ENCODE measurements at regions not wholly inside any gene's neighbourhood (a gene's known extent, or its start where the extent isn't known, plus 50 kb on each side); places are given as distances from the start of the nearest gene placed in this dataset.

DNA sequence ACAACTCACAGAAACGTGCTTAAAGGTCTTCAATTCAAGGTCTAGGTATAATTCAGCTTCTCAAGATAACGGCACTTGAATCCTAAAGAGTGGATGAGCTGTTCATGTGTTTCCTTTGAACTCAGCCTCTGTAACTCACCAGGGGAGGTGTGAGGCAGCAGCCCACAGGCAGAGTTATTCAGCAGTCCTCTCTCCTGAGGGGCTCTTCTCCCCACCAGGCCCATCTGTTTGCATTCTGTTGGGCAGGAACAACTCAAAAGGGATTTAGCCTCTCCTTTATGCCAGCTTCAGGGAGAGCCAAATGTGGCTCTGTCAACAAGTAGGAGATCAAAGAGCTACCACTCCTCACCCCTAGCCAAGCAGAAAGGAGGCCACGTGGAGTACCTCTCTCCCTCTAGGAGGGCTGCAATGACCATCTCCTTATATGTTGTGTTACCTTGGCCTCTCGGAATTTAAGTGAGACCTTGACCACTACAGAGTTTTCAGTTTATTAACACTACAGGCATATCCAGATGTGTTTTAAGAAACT, 151.2 kb downstream of the SPATA18 start:
- CTCF ChIA-PET, result no interaction called here
- no peaks in the 10 kb centered on the region for H3K9me1 ChIP-seq (replicated peaks; ENCODE audit: control insufficient read depth, extremely low read depth, insufficient read depth, low read length)
- DNase-seq (ENCODE audit: low read depth, low spot score) (no peak), FAIRE-seq (no peak)
- H4K20me1 ChIP-seq (replicated peaks; ENCODE audit: control insufficient read depth, extremely low read depth, insufficient read depth, low read length), result no peaks in the 10 kb centered on the region
- no peaks in the 10 kb centered on the region for H3K4me1 ChIP-seq (ENCODE audit: control insufficient read depth, extremely low read depth, insufficient read depth, low read length)
- no peak overlapping the region for H3K27ac ChIP-seq (ENCODE audit: insufficient read depth, low read depth, low read length)
- POLR2A ChIA-PET, result no interaction called here
- H3K27me3 ChIP-seq (ENCODE audit: control insufficient read depth in 2 of 2, insufficient read depth in 2 of 2, low read length in 2 of 2), result no peaks in the 10 kb centered on the region
- H3K79me2 ChIP-seq (ENCODE audit: control insufficient read depth, insufficient read depth, low read length), result no peaks in the 10 kb centered on the region
- intact Hi-C loops (cut with micrococcal nuclease), result no loop called here
- H2AFZ ChIP-seq (ENCODE audit: low read depth, low read length), result no peak overlapping the region
- H3K4me2 ChIP-seq (ENCODE audit: insufficient read depth, low read length), result no peak overlapping the region
- no TSS peak for BruUV-seq (replicated peaks)
- H3K4me3 ChIP-seq (replicated peaks in 1 of 3; ENCODE audit: insufficient read depth in 1 of 3, low read depth in 1 of 3, low read length in 3 of 3), result no peak overlapping the region
- H3K36me3 ChIP-seq (ENCODE audit: control insufficient read depth in 2 of 2, extremely low read depth in 1 of 2, insufficient read depth in 2 of 2, low read length in 2 of 2), result no peaks in the 10 kb centered on the region
- no peak for TF ChIP-seq MYC (IDR thresholded peaks at IDR 0.05; ENCODE audit: low read depth, low read length)
- no peak for TF ChIP-seq POLR2AphosphoS5 (IDR thresholded peaks at IDR 0.05; ENCODE audit: insufficient read depth, low read depth, low read length)
- TF ChIP-seq, protein P1, sequence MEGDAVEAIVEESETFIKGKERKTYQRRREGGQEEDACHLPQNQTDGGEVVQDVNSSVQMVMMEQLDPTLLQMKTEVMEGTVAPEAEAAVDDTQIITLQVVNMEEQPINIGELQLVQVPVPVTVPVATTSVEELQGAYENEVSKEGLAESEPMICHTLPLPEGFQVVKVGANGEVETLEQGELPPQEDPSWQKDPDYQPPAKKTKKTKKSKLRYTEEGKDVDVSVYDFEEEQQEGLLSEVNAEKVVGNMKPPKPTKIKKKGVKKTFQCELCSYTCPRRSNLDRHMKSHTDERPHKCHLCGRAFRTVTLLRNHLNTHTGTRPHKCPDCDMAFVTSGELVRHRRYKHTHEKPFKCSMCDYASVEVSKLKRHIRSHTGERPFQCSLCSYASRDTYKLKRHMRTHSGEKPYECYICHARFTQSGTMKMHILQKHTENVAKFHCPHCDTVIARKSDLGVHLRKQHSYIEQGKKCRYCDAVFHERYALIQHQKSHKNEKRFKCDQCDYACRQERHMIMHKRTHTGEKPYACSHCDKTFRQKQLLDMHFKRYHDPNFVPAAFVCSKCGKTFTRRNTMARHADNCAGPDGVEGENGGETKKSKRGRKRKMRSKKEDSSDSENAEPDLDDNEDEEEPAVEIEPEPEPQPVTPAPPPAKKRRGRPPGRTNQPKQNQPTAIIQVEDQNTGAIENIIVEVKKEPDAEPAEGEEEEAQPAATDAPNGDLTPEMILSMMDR (IDR thresholded peaks at IDR 0.05; ENCODE audit: extremely low read depth in 1 of 2, insufficient read depth in 1 of 2, low read depth in 1 of 2, low read length in 2 of 2), result no peak
- no peak for TF ChIP-seq FOS (IDR thresholded peaks at IDR 0.05; ENCODE audit: borderline replicate concordance, insufficient read depth, low read length)
- no peak for TF ChIP-seq EZH2 (IDR thresholded peaks at IDR 0.05; ENCODE audit: borderline replicate concordance, low read depth, low read length, severe bottlenecking)
- no peak for TF ChIP-seq GATA2 (IDR thresholded peaks at IDR 0.05; ENCODE audit: insufficient read depth, insufficient read length, low read depth, low read length)
- TF ChIP-seq JUN (IDR thresholded peaks at IDR 0.05; ENCODE audit: borderline replicate concordance, insufficient read depth, insufficient read length, low read depth), result no peak
- TF ChIP-seq, protein P2, sequence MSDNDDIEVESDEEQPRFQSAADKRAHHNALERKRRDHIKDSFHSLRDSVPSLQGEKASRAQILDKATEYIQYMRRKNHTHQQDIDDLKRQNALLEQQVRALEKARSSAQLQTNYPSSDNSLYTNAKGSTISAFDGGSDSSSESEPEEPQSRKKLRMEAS (IDR thresholded peaks at IDR 0.05; ENCODE audit: insufficient read depth, insufficient read length), result no peak
- TF ChIP-seq POLR2A (IDR thresholded peaks at IDR 0.05; ENCODE audit: low read depth, low read length), result no peak
- H3K9ac ChIP-seq (replicated peaks; ENCODE audit: extremely low read depth, insufficient read depth, low read length), result no peak overlapping the region
- no peaks in the 10 kb centered on the region for H3K9me3 ChIP-seq (replicated peaks; ENCODE audit: control insufficient read depth, insufficient read depth, low read length)
- dilution Hi-C loops (cut with MboI; ENCODE audit: extremely low pct_ligation_motif_present, low sequenced_read_pairs), result no loop called here
